ENCODE measurements at regions not wholly inside any gene's neighbourhood (a gene's known extent, or its start where the extent isn't known, plus 50 kb on each side); places are given as distances from the start of the nearest gene placed in this dataset.

- TF ChIP-seq CTCF (IDR thresholded peaks at IDR 0.05 in 8 of 11, conservative IDR thresholded peaks at IDR 0.05 in 3 of 11) = no peak
- TF ChIP-seq POLR2AphosphoS5 (IDR thresholded peaks at IDR 0.05) = no peak
These were observed 340.1 kb downstream of the BCAT1 start for GRCh38 chr12:24608637-24609285.

Data from spleen (tissue), 7 donors.